Germinal center (tissue), 1 donor: ENCODE measurements at regions not wholly inside any gene's neighbourhood (a gene's known extent, or its start where the extent isn't known, plus 50 kb on each side); places are given as distances from the start of the nearest gene placed in this dataset.
"Not testable (repeated sequence)": the region's sequence is repeated elsewhere in the genome, so short reads cannot be mapped to it uniquely, and the experiment has no call there.

Experiments
- DNase-seq: peaks from one replicate; pipeline ENCODE4 v3.0.0; 2012; ENCODE audit warnings: mixed read lengths, low spot score

- no peak for DNase-seq
Observed at GRCh38 chr7:98728555-98728954, 111.5 kb downstream of the NPTX2 start.

- no peak for DNase-seq
Observed at GRCh38 chr7:98729121-98729520, 112.0 kb downstream of the NPTX2 start.

GRCh38 chr7:98730326-98730725, 113.2 kb downstream of the NPTX2 start:
- DNase-seq, result no peak

GRCh38 chr7:98731651-98732050, 114.6 kb downstream of the NPTX2 start:
- DNase-seq, result no peak

GRCh38 chr7:98733036-98733435, 116.0 kb downstream of the NPTX2 start:
- peak; percentile 69 for DNase-seq

- DNase-seq, result no peak
Observed at GRCh38 chr7:98735801-98736200, 118.7 kb downstream of the NPTX2 start.

GRCh38 chr7:98736461-98736860, 119.4 kb downstream of the NPTX2 start:
- not testable (repeated sequence) for DNase-seq

GRCh38 chr7:98737176-98737575, 120.1 kb downstream of the NPTX2 start:
- DNase-seq, result no peak

- DNase-seq, result no peak
Observed at GRCh38 chr7:98740643-98741042, 123.6 kb downstream of the NPTX2 start.

GRCh38 chr7:98745722-98746318, 124.0 kb downstream of the TMEM130 start:
- DNase-seq, result peak; percentile 66

GRCh38 chr7:98748090-98748489, 121.7 kb downstream of the TMEM130 start:
- no peak for DNase-seq

- DNase-seq, result no peak
Observed at GRCh38 chr7:98753176-98753575, 116.6 kb downstream of the TMEM130 start.

GRCh38 chr7:98753989-98754479, 115.8 kb downstream of the TMEM130 start:
- DNase-seq, result no peak

- DNase-seq, result no peak
Observed at GRCh38 chr7:98755138-98755898, 114.5 kb downstream of the TMEM130 start.

- DNase-seq, result no peak
Observed at GRCh38 chr7:98758157-98758556, 111.7 kb downstream of the TMEM130 start.

- no peak for DNase-seq
Observed at GRCh38 chr7:98760201-98760651, 109.6 kb downstream of the TMEM130 start.

GRCh38 chr7:98761225-98761624, 108.6 kb downstream of the TMEM130 start:
- no peak for DNase-seq

GRCh38 chr7:98762620-98763019, 107.2 kb downstream of the TMEM130 start:
- DNase-seq, result no peak

- DNase-seq, result no peak
Observed at GRCh38 chr7:98763441-98763840, 106.4 kb downstream of the TMEM130 start.

- DNase-seq, result no peak
Observed at GRCh38 chr7:98764946-98765345, 104.9 kb downstream of the TMEM130 start.

- not testable (repeated sequence) for DNase-seq
Observed at GRCh38 chr7:98770085-98770484, 99.7 kb downstream of the TMEM130 start.

GRCh38 chr7:98771519-98771918, 98.3 kb downstream of the TMEM130 start:
- no peak for DNase-seq

- DNase-seq, result no peak
Observed at GRCh38 chr7:98771941-98772603, 97.7 kb downstream of the TMEM130 start.
